ENCODE measurements at regions not wholly inside any gene's neighbourhood (a gene's known extent, or its start where the extent isn't known, plus 50 kb on each side); places are given as distances from the start of the nearest gene placed in this dataset.

DNA sequence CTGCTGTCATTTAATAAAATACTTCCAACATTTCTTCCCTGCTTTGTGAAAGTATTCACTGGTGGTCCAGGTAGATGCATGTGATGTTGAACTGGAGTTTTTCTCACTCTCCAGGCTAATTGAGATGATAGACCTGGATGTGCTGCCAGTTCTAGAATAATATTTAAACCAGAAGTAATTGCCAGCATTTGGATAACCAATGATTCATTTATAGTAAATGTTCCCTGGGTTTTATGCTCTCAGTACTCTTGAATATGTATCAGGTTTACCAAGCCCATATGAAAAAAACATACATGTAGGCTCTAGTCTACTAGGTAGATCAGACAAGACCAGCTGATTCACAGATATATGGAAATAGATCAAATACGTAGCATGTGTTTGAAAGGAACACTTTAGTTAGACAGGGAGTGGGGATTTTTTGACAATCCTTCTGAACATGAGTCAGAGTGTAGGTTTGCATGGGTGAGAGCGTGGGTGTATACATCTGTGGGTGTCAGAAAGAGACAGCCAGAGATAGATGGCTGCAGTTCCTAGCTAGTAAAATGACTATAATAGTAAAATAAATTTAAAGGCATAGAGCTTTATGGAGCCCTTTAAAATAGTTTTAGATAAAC is 115.1 kb downstream of the NAB1 start (continued):
- TF ChIP-seq, protein P1, sequence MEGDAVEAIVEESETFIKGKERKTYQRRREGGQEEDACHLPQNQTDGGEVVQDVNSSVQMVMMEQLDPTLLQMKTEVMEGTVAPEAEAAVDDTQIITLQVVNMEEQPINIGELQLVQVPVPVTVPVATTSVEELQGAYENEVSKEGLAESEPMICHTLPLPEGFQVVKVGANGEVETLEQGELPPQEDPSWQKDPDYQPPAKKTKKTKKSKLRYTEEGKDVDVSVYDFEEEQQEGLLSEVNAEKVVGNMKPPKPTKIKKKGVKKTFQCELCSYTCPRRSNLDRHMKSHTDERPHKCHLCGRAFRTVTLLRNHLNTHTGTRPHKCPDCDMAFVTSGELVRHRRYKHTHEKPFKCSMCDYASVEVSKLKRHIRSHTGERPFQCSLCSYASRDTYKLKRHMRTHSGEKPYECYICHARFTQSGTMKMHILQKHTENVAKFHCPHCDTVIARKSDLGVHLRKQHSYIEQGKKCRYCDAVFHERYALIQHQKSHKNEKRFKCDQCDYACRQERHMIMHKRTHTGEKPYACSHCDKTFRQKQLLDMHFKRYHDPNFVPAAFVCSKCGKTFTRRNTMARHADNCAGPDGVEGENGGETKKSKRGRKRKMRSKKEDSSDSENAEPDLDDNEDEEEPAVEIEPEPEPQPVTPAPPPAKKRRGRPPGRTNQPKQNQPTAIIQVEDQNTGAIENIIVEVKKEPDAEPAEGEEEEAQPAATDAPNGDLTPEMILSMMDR (conservative IDR thresholded peaks at IDR 0.05; ENCODE audit: low read depth in 2 of 2): no peak
- TF ChIP-seq ZNF114 (CRISPR knock-in tag; IDR thresholded peaks at IDR 0.05): no peak

DNA sequence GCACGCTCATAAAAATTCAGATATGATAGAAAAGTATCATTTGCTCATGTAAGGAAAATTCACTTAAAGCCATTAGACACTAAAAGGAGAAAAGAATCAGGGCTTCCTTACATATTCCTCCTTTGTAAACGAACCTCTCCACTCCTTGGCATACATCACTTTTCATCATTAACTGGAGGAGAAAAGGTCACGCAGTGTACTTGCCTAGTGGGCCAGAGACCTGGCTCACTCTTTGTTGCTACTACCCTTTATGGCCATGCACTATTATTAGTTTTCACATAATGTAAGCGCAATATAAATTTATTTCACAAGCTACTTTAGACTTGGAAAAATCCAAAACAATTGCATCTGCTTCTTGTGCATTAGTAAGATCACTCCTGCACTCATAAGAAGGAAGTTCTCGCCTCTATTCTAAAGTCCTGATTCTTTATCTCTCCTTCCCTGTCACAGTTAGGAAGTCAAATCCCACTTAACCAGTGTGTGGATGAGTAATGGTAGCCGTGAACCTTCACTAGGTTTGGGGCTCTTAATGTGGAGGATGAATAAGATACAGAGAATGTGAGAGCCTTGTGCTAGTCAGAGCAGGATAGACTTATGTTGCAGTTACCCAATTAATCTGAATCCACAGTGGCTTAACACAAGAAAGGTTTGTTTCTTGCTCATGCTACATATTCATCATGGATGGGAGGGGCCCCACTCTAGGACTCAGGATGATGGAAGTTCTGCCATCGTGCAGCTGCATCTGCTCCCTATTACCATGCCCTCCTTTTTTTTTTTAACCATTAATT is 115.0 kb upstream of the GLS start:
- H3K4me2 ChIP-seq: no peak overlapping the region
- TF ChIP-seq STAT1 (IDR thresholded peaks at IDR 0.05; ENCODE audit: unreplicated experiment) (no peak), ETS1 (IDR thresholded peaks at IDR 0.05) (no peak), ZNF462 (CRISPR knock-in tag; IDR thresholded peaks at IDR 0.05) (no peak), EZH2phosphoT487 (IDR thresholded peaks at IDR 0.05; ENCODE audit: unreplicated experiment) (no peak), ZNF331 (CRISPR knock-in tag; IDR thresholded peaks at IDR 0.05; ENCODE audit: low read depth) (no peak), JUNB (IDR thresholded peaks at IDR 0.05; ENCODE audit: unreplicated experiment) (no peak), EZH2 (IDR thresholded peaks at IDR 0.05; ENCODE audit: low read depth, unreplicated experiment) (no peak)
- TF ChIP-seq, protein P1 (conservative IDR thresholded peaks at IDR 0.05; ENCODE audit: low read depth in 2 of 2): no peak

More for the DNA sequence above, 115.0 kb upstream of the GLS start:
- H3K36me3 ChIP-seq (ENCODE audit: insufficient read depth): no peaks in the 10 kb centered on the region
- H2AFZ ChIP-seq: peak overlapping the region; percentile 38; the same call in 1 of the 2 replicates
- H3K27ac ChIP-seq (ENCODE audit: low read depth): no peak overlapping the region
- no peak for DNase-seq (ENCODE audit: low spot score)
- Mint-ChIP-seq H3K4me3 (no peak overlapping the region), H3K9me3 (peaks cover 7% of the 10 kb centered on the region; the same call in 1 of the 3 replicates), H3K27me3 (ENCODE audit: insufficient read depth, low read depth, poor library complexity) (no peaks in the 10 kb centered on the region), H3K4me1 (peaks cover 2% of the 10 kb centered on the region; the same call in 2 of the 3 replicates), H3K27ac (no peak overlapping the region), H3K36me3 (ENCODE audit: low read depth) (no peaks in the 10 kb centered on the region)
- no peaks in the 10 kb centered on the region for H4K20me1 ChIP-seq (replicated peaks; ENCODE audit: insufficient read depth)
- no peaks in the 10 kb centered on the region for H3F3A ChIP-seq (replicated peaks; ENCODE audit: low read depth)
- no peak overlapping the region for H3K4me3 ChIP-seq
- H3K4me1 ChIP-seq (ENCODE audit: insufficient read depth): no peaks in the 10 kb centered on the region
- H3K79me2 ChIP-seq (replicated peaks; ENCODE audit: insufficient read depth): no peaks in the 10 kb centered on the region
- ATAC-seq: no peak
- H3K9me2 ChIP-seq (ENCODE audit: insufficient read depth): no peaks in the 10 kb centered on the region
- H3K27me3 ChIP-seq (ENCODE audit: insufficient read depth): no peaks in the 10 kb centered on the region

All from GM23338 (cell line).